ENCODE measurements at regions not wholly inside any gene's neighbourhood (a gene's known extent, or its start where the extent isn't known, plus 50 kb on each side); places are given as distances from the start of the nearest gene placed in this dataset.

GRCh38 chr3:3685721-3686120 lies 113.5 kb upstream of the LRRN1 start:
- Histone ChIP-seq H2AFZ (ENCODE audit: low read depth, low read length) (no peak overlapping the region), H3K79me2 (ENCODE audit: insufficient read depth, low read length) (no peaks in the 10 kb centered on the region), H3K4me3 (ENCODE audit: low read depth in 1 of 2, low read length in 2 of 2) (no peak overlapping the region), H3K27ac (ENCODE audit: low read length) (no peak overlapping the region), H3K36me3 (ENCODE audit: insufficient read depth, low read length) (no peaks in the 10 kb centered on the region), H3K4me1 (ENCODE audit: insufficient read depth, low read length) (no peaks in the 10 kb centered on the region), H3K4me2 (ENCODE audit: insufficient read depth, low read length) (no peak overlapping the region), H4K20me1 (ENCODE audit: insufficient read depth, low read length) (no peaks in the 10 kb centered on the region), H3K27me3 (ENCODE audit: insufficient read depth, low read length, poor library complexity) (no peaks in the 10 kb centered on the region), H3K9me3 (ENCODE audit: insufficient read depth, low read length, severe bottlenecking) (no peaks in the 10 kb centered on the region), H3K9ac (ENCODE audit: low read depth, low read length) (no peak overlapping the region)
- TF ChIP-seq CTCF (IDR thresholded peaks at IDR 0.05; ENCODE audit: borderline replicate concordance, extremely low read depth, low read length, poor library complexity, severe bottlenecking), result no peak
- no peak for TF ChIP-seq EZH2 (IDR thresholded peaks at IDR 0.05; ENCODE audit: borderline replicate concordance, low read depth, low read length, severe bottlenecking)
- ATAC-seq (ENCODE audit: insufficient read depth, low read depth) (no peak), DNase-seq (no peak)

DNA sequence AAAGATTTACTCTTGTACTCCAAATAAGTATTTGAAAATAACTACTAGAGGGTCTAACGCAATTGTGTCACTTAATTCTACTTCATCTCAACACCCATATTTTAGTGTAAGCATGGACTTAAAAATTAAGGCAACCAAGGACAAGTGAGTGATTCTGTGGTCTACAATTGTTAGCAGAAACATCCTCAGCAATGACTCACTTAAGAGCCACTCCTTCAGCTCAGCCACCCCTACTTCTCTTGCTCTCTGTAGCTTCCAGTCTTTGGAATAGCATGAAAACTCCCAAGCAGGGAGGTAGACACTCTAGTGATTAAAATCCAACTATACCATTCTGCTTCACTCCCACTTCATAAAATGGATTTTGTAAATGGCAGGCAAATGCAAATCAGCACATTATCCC lies 116.0 kb upstream of the LRRN1 start:
- Histone ChIP-seq H3K4me3 (ENCODE audit: low read depth in 1 of 2, low read length in 2 of 2) (no peak overlapping the region), H3K27me3 (ENCODE audit: insufficient read depth, low read length, poor library complexity) (no peaks in the 10 kb centered on the region), H2AFZ (ENCODE audit: low read depth, low read length) (no peak overlapping the region), H3K27ac (ENCODE audit: low read length) (no peak overlapping the region), H3K9ac (ENCODE audit: low read depth, low read length) (no peak overlapping the region), H3K9me3 (ENCODE audit: insufficient read depth, low read length, severe bottlenecking) (no peaks in the 10 kb centered on the region), H4K20me1 (ENCODE audit: insufficient read depth, low read length) (no peaks in the 10 kb centered on the region), H3K36me3 (ENCODE audit: insufficient read depth, low read length) (no peaks in the 10 kb centered on the region), H3K4me1 (ENCODE audit: insufficient read depth, low read length) (no peaks in the 10 kb centered on the region), H3K79me2 (ENCODE audit: insufficient read depth, low read length) (no peaks in the 10 kb centered on the region), H3K4me2 (ENCODE audit: insufficient read depth, low read length) (no peak overlapping the region)
- ATAC-seq (ENCODE audit: insufficient read depth, low read depth) (no peak), DNase-seq (no peak)
- TF ChIP-seq EZH2 (IDR thresholded peaks at IDR 0.05; ENCODE audit: borderline replicate concordance, low read depth, low read length, severe bottlenecking) (no peak), CTCF (IDR thresholded peaks at IDR 0.05; ENCODE audit: borderline replicate concordance, extremely low read depth, low read length, poor library complexity, severe bottlenecking) (no peak)

DNA sequence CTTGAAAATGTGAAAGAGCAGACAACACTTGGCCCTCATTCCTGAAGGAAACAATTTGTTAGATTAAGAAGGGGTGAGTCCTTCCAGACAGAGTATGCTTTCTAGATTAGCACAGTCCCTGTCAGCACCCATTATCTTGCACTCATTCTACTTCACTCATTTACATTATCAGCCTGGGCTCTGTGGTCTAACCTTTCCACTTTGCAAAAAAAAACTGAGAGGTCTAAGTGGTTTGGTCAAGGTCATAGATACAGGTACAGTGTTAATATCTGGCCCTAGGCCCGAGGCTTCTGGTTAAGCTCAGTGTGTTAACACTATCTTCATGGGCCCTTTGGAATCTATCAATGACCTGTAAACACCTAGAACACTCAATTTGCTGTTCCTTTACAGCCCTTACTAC lies 123.4 kb upstream of the LRRN1 start:
- no peaks in the 10 kb centered on the region for H3K36me3 ChIP-seq (ENCODE audit: insufficient read depth, low read length)
- H3K27ac ChIP-seq (ENCODE audit: low read length), result no peak overlapping the region
- H3K4me2 ChIP-seq (ENCODE audit: insufficient read depth, low read length), result no peak overlapping the region
- H3K27me3 ChIP-seq (ENCODE audit: insufficient read depth, low read length, poor library complexity), result no peaks in the 10 kb centered on the region
- TF ChIP-seq CTCF (IDR thresholded peaks at IDR 0.05; ENCODE audit: borderline replicate concordance, extremely low read depth, low read length, poor library complexity, severe bottlenecking) (no peak), EZH2 (IDR thresholded peaks at IDR 0.05; ENCODE audit: borderline replicate concordance, low read depth, low read length, severe bottlenecking) (no peak)
- ATAC-seq (ENCODE audit: insufficient read depth, low read depth) (no peak), DNase-seq (no peak)
- no peaks in the 10 kb centered on the region for H3K4me1 ChIP-seq (ENCODE audit: insufficient read depth, low read length)
- H2AFZ ChIP-seq (ENCODE audit: low read depth, low read length), result no peak overlapping the region
- no peak overlapping the region for H3K4me3 ChIP-seq (ENCODE audit: low read depth in 1 of 2, low read length in 2 of 2)
- no peaks in the 10 kb centered on the region for H4K20me1 ChIP-seq (ENCODE audit: insufficient read depth, low read length)
- H3K79me2 ChIP-seq (ENCODE audit: insufficient read depth, low read length), result no peaks in the 10 kb centered on the region
- no peaks in the 10 kb centered on the region for H3K9me3 ChIP-seq (ENCODE audit: insufficient read depth, low read length, severe bottlenecking)
- H3K9ac ChIP-seq (ENCODE audit: low read depth, low read length), result no peak overlapping the region

GRCh38 chr3:3675186-3675585 lies 124.0 kb upstream of the LRRN1 start:
- no peak overlapping the region for H3K27ac ChIP-seq (ENCODE audit: low read length)
- H3K36me3 ChIP-seq (ENCODE audit: insufficient read depth, low read length), result no peaks in the 10 kb centered on the region
- no peaks in the 10 kb centered on the region for H4K20me1 ChIP-seq (ENCODE audit: insufficient read depth, low read length)
- H3K4me3 ChIP-seq (ENCODE audit: low read depth in 1 of 2, low read length in 2 of 2), result no peak overlapping the region
- H3K9me3 ChIP-seq (ENCODE audit: insufficient read depth, low read length, severe bottlenecking), result no peaks in the 10 kb centered on the region
- H3K4me2 ChIP-seq (ENCODE audit: insufficient read depth, low read length), result no peak overlapping the region
- ATAC-seq (ENCODE audit: insufficient read depth, low read depth) (no peak), DNase-seq (no peak)
- no peaks in the 10 kb centered on the region for H3K79me2 ChIP-seq (ENCODE audit: insufficient read depth, low read length)
- H3K27me3 ChIP-seq (ENCODE audit: insufficient read depth, low read length, poor library complexity), result no peaks in the 10 kb centered on the region
- TF ChIP-seq CTCF (IDR thresholded peaks at IDR 0.05; ENCODE audit: borderline replicate concordance, extremely low read depth, low read length, poor library complexity, severe bottlenecking), result no peak
- TF ChIP-seq EZH2 (IDR thresholded peaks at IDR 0.05; ENCODE audit: borderline replicate concordance, low read depth, low read length, severe bottlenecking), result no peak
- no peaks in the 10 kb centered on the region for H3K4me1 ChIP-seq (ENCODE audit: insufficient read depth, low read length)
- no peak overlapping the region for H3K9ac ChIP-seq (ENCODE audit: low read depth, low read length)
- no peak overlapping the region for H2AFZ ChIP-seq (ENCODE audit: low read depth, low read length)
